ENCODE measurements at regions not wholly inside any gene's neighbourhood (a gene's known extent, or its start where the extent isn't known, plus 50 kb on each side); places are given as distances from the start of the nearest gene placed in this dataset.

- Histone ChIP-seq H3F3A (ENCODE audit: insufficient read depth, low read length) (no peaks in the 10 kb centered on the region), H3K9me3 (ENCODE audit: low read length) (no peaks in the 10 kb centered on the region), H3K9ac (ENCODE audit: low read length) (no peak overlapping the region), H3K4me2 (ENCODE audit: low read length) (no peak overlapping the region), H3K27ac (ENCODE audit: low read depth, low read length, poor library complexity, severe bottlenecking) (no peak overlapping the region), H3K9me2 (ENCODE audit: low read depth, low read length) (no peaks in the 10 kb centered on the region), H3K4me1 (ENCODE audit: insufficient read depth, low read length, severe bottlenecking) (peaks cover 14% of the 10 kb centered on the region), H3K79me2 (ENCODE audit: insufficient read depth, low read length) (no peaks in the 10 kb centered on the region), H3K36me3 (ENCODE audit: insufficient read depth, low read length) (no peaks in the 10 kb centered on the region), H2AFZ (ENCODE audit: low read length) (no peak overlapping the region), H3K27me3 (ENCODE audit: insufficient read depth, low read length) (no peaks in the 10 kb centered on the region), H3K4me3 (ENCODE audit: low read depth, low read length, poor library complexity, severe bottlenecking) (no peak overlapping the region), H4K20me1 (ENCODE audit: insufficient read depth, low read length) (no peaks in the 10 kb centered on the region)
- TF ChIP-seq CTCF (IDR thresholded peaks at IDR 0.05; ENCODE audit: low read length) = no peak
- no peak for TF ChIP-seq EZH2 (IDR thresholded peaks at IDR 0.05; ENCODE audit: borderline replicate concordance, low read length)
Measured at GRCh38 chr5:50964746-50965653, 298.6 kb downstream of the PARP8 start.

GRCh38 chr5:50965654-50966375 lies 299.4 kb downstream of the PARP8 start:
- TF ChIP-seq CTCF (IDR thresholded peaks at IDR 0.05; ENCODE audit: low read length) = no peak
- no peak for TF ChIP-seq EZH2 (IDR thresholded peaks at IDR 0.05; ENCODE audit: borderline replicate concordance, low read length)
- Histone ChIP-seq H3K9me3 (ENCODE audit: low read length) (no peaks in the 10 kb centered on the region), H3K9me2 (ENCODE audit: low read depth, low read length) (no peaks in the 10 kb centered on the region), H3K27ac (ENCODE audit: low read depth, low read length, poor library complexity, severe bottlenecking) (no peak overlapping the region), H3K79me2 (ENCODE audit: insufficient read depth, low read length) (no peaks in the 10 kb centered on the region), H3K4me1 (ENCODE audit: insufficient read depth, low read length, severe bottlenecking) (peaks cover 14% of the 10 kb centered on the region), H3K9ac (ENCODE audit: low read length) (no peak overlapping the region), H3F3A (ENCODE audit: insufficient read depth, low read length) (no peaks in the 10 kb centered on the region), H4K20me1 (ENCODE audit: insufficient read depth, low read length) (no peaks in the 10 kb centered on the region), H3K4me3 (ENCODE audit: low read depth, low read length, poor library complexity, severe bottlenecking) (no peak overlapping the region), H3K27me3 (ENCODE audit: insufficient read depth, low read length) (no peaks in the 10 kb centered on the region), H3K4me2 (ENCODE audit: low read length) (no peak overlapping the region), H3K36me3 (ENCODE audit: insufficient read depth, low read length) (no peaks in the 10 kb centered on the region), H2AFZ (ENCODE audit: low read length) (no peak overlapping the region)

GRCh38 chr5:50967009-50967562 lies 300.6 kb downstream of the PARP8 start:
- peaks cover 14% of the 10 kb centered on the region for H3K4me1 ChIP-seq (ENCODE audit: insufficient read depth, low read length, severe bottlenecking)
- no peak overlapping the region for H3K4me2 ChIP-seq (ENCODE audit: low read length)
- no peak overlapping the region for H3K27ac ChIP-seq (ENCODE audit: low read depth, low read length, poor library complexity, severe bottlenecking)
- TF ChIP-seq CTCF (IDR thresholded peaks at IDR 0.05; ENCODE audit: low read length) = no peak
- no peak for TF ChIP-seq EZH2 (IDR thresholded peaks at IDR 0.05; ENCODE audit: borderline replicate concordance, low read length)
- H3K9ac ChIP-seq (ENCODE audit: low read length) = no peak overlapping the region
- no peaks in the 10 kb centered on the region for H3K27me3 ChIP-seq (ENCODE audit: insufficient read depth, low read length)
- no peaks in the 10 kb centered on the region for H4K20me1 ChIP-seq (ENCODE audit: insufficient read depth, low read length)
- no peaks in the 10 kb centered on the region for H3K9me3 ChIP-seq (ENCODE audit: low read length)
- H3K4me3 ChIP-seq (ENCODE audit: low read depth, low read length, poor library complexity, severe bottlenecking) = no peak overlapping the region
- H2AFZ ChIP-seq (ENCODE audit: low read length) = no peak overlapping the region
- no peaks in the 10 kb centered on the region for H3K36me3 ChIP-seq (ENCODE audit: insufficient read depth, low read length)
- no peaks in the 10 kb centered on the region for H3K9me2 ChIP-seq (ENCODE audit: low read depth, low read length)
- H3K79me2 ChIP-seq (ENCODE audit: insufficient read depth, low read length) = no peaks in the 10 kb centered on the region
- H3F3A ChIP-seq (ENCODE audit: insufficient read depth, low read length) = no peaks in the 10 kb centered on the region
